Suprapubic skin (tissue), 3 donors: ENCODE measurements at regions not wholly inside any gene's neighbourhood (a gene's known extent, or its start where the extent isn't known, plus 50 kb on each side); places are given as distances from the start of the nearest gene placed in this dataset.

Experiments
- CTCF ChIP-seq, 2 donors: fragments of 200-600 bp in 1 of 2; fragments of 450-650 bp in 1 of 2; sonication (generic) in 1 of 2; IDR thresholded peaks; one replicate each; pipeline ENCODE4 v1.5.1; 2016 to 2019; ENCODE audit warnings: antibody characterized with exemption in 2 of 2, mild to moderate bottlenecking in 1 of 2, moderate library complexity in 1 of 2
- POLR2AphosphoS5 ChIP-seq, 3 donors: sonication (generic); formaldehyde crosslinking; IDR thresholded peaks; one replicate each; pipeline ENCODE4 v1.6.1; 2017; ENCODE audit warnings: antibody characterized with exemption in 3 of 3

- TF ChIP-seq CTCF (IDR thresholded peaks at IDR 0.05) (no peak), POLR2AphosphoS5 (IDR thresholded peaks at IDR 0.05) (no peak)
Observed at GRCh38 chr3:188062216-188062615, 91.7 kb upstream of the LPP start.
